ENCODE measurements at regions not wholly inside any gene's neighbourhood (a gene's known extent, or its start where the extent isn't known, plus 50 kb on each side); places are given as distances from the start of the nearest gene placed in this dataset.
"Not testable (repeated sequence)": the region's sequence is repeated elsewhere in the genome, so short reads cannot be mapped to it uniquely, and the experiment has no call there.

GRCh38 chr2:89224803-89225202 lies 533.3 kb downstream of the RPIA start:
- not testable (repeated sequence) for DNase-seq (ENCODE audit: low spot score)

GRCh38 chr2:89229979-89230378 lies 538.5 kb downstream of the RPIA start:
- DNase-seq (ENCODE audit: low spot score): not testable (repeated sequence)

GRCh38 chr2:89231241-89231640 lies 539.8 kb downstream of the RPIA start:
- not testable (repeated sequence) for DNase-seq (ENCODE audit: low spot score)

DNA sequence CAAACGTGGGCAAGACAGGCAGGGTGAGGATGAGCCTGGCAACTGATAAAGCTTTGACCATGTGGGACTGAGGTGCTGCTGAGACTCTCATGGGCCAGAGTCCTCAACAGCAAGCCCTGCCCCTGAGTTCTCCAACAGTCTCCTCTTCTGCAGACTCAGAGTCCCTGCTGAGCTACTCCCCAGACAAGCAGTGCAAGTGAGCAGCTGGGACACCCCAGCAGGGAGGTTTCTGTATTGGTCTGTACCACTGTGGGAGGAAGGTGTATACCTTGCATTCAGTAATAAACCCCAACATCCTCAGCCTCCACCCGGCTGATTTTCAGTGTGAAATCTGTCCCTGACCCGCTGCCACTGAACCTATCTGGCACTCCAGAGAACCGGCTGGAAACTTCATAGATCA lies 542.5 kb downstream of the RPIA start:
- DNase-seq (ENCODE audit: low spot score): not testable (repeated sequence)

GRCh38 chr2:89234818-89235466 lies 543.5 kb downstream of the RPIA start:
- DNase-seq (ENCODE audit: low spot score): not testable (repeated sequence)

GRCh38 chr2:89236832-89237450 lies 545.5 kb downstream of the RPIA start:
- DNase-seq (ENCODE audit: low spot score): not testable (repeated sequence)

GRCh38 chr2:89237783-89238182 lies 546.3 kb downstream of the RPIA start:
- not testable (repeated sequence) for DNase-seq (ENCODE audit: low spot score)

- not testable (repeated sequence) for DNase-seq (ENCODE audit: low spot score)
These were observed 551.7 kb downstream of the RPIA start for GRCh38 chr2:89243114-89243700.

DNA sequence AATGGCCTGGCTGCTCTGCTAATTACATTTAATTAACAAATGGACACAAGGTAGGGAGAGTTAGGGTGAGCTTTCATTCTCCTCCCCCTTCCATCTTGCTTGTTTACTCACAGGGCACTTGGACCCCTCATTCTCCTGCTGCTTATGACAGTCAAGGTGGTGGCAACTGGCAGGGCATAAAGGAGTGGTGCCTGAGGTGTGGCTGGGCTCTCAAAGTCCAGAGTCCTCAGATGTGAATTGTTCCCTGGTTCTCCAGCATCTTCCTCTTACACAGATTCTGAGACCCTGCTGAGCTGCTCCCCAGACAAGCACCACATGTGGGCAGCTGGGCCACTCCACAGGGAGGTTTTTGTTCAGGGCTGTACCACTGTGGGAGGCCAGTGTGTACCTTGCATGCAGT lies 552.9 kb downstream of the RPIA start:
- not testable (repeated sequence) for DNase-seq (ENCODE audit: low spot score)

- not testable (repeated sequence) for DNase-seq (ENCODE audit: low spot score)
These were observed 554.0 kb downstream of the RPIA start for GRCh38 chr2:89245478-89245877.

GRCh38 chr2:89246027-89246426 lies 554.6 kb downstream of the RPIA start:
- not testable (repeated sequence) for DNase-seq (ENCODE audit: low spot score)

DNA sequence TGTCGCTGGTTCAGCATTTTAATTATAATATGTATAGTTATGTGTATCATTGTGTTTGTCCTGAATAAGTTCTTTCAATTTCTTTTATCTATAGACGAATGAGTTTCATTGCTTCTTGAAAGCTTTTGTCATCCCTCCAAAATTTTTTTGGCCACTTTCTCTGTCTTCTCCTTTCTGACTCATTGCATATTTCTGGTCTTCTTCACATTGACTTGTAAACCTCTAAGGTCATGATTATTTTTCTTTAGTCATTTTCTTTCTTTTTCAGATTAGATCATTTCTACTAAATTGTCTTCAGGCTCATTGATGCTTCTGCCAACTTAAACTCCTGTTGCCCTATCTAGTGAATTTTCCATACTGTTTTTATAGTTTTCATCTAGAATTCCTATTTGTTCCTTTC lies 555.1 kb downstream of the RPIA start:
- not testable (repeated sequence) for DNase-seq (ENCODE audit: low spot score)

- DNase-seq (ENCODE audit: low spot score): not testable (repeated sequence)
These were observed 563.5 kb downstream of the RPIA start for GRCh38 chr2:89255013-89255412.

DNA sequence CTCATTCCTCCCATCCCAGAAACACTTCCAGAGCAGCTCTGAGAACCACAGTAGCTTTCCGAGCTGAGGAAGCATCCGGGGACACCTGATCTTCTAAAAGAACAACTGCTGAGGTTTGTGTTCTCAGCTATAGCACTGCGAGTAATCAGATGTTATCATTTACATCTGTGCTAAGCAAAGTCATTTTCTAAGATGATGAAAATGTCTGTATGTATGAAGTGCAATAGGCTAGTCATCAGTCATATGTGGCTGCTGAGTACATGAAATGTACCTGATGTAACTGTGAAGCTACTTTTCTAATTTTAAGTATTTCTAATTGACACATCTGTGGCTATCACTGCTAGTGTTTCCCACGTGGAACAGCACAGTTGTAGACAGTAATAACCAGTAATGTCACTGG lies 582.0 kb downstream of the RPIA start:
- not testable (repeated sequence) for DNase-seq (ENCODE audit: low spot score)

DNA sequence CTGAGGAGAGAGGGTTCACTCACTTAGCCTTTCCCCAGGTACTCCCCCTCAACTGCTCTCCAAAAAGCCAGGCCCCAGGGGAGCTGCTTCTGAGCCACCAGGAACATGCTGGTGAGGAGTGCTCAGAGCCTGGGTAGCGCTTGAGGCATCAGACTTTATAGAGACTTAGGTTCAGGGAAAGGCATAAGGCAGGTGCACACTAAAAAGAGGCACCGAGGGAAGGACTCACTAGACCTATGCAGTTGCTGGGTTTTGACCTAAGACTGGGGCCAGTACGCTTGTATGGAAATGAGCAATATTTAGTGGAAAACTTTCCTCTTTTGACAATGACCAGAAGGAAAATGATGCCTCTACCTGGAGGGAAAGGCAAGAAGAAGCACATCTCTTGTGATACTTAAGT lies 589.1 kb downstream of the RPIA start:
- DNase-seq (ENCODE audit: low spot score): not testable (repeated sequence)

DNA sequence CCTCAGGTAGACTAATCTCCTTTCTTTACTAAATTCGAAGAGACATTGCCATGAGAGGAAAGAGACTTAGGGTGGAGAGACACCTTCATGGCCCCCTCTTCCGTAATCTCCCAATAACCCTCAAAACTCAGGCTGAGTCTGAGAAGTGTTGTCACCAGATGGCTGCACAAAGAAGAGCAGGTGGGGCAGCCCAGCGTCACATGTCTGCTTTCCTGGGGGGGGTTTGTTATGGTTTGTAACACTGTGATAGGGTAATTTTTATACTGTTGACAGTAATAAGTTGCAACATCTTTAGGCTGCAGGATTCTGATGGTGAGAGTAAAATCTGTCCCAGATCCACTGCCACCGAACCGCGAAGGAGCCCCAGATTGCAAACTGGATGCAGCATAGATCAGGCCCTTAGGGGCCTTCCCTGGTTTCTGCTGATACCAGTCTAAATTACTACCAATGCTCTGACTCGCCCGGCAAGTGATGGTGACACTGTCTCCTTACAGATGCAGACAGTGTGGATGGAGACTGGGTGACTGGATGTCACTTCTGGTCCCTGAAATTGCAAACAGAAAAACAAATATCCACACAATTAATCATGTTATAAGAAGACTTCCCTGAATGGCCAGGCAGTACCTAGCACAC lies 595.1 kb downstream of the RPIA start:
- not testable (repeated sequence) for DNase-seq (ENCODE audit: low spot score)

- not testable (repeated sequence) for DNase-seq (ENCODE audit: low spot score)
These were observed 595.6 kb downstream of the RPIA start for GRCh38 chr2:89287084-89287483.

- DNase-seq (ENCODE audit: low spot score): not testable (repeated sequence)
These were observed 600.3 kb downstream of the RPIA start for GRCh38 chr2:89291717-89292298.

DNA sequence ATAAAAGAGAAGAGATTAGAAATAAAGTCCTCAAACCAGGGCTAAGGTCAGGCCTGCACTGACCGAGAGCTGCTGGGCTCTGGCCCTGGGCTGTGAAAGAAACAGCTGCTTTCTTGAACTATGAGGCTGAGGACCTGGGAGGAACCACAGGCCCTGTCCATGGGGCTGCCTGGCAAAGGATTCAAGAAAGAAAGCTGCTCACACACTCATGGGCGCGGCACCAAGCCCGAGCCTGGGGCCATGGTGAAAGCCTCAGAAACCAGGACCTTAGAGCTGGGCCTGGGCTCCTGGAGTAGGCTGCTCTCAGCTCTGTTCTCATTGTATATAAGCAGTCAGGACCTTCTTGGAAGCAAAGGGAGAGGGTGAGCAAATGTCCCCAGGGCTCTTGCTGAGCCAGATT lies 601.9 kb downstream of the RPIA start:
- DNase-seq (ENCODE audit: low spot score): not testable (repeated sequence)

- DNase-seq (ENCODE audit: low spot score): not testable (repeated sequence)
These were observed 602.9 kb downstream of the RPIA start for GRCh38 chr2:89294335-89294734.

- DNase-seq (ENCODE audit: low spot score): not testable (repeated sequence)
These were observed 605.4 kb downstream of the RPIA start for GRCh38 chr2:89296820-89297398.

- not testable (repeated sequence) for DNase-seq (ENCODE audit: low spot score)
These were observed 607.7 kb downstream of the RPIA start for GRCh38 chr2:89299196-89299595.

Measured in AG08396 (cell line).